WTC11 (cell line): ENCODE measurements at regions not wholly inside any gene's neighbourhood (a gene's known extent, or its start where the extent isn't known, plus 50 kb on each side); places are given as distances from the start of the nearest gene placed in this dataset.

ENCODE experiments used
- ATAC-seq: fragments of 200-7000 bp; cut with Tn5 transposase; 2 replicates; pipeline ENCODE4 v1.10.0; 2021; ENCODE audit warnings: mild to moderate bottlenecking, moderate library complexity
- CTCF ChIA-PET: fragments of 300-600 bp; sonication (Branson Sonifier 250); formaldehyde crosslinking; loops from one replicate; lab custom pipeline; 2021; ENCODE audit warnings: antibody characterized with exemption; lab: Charles Lee
- POLR2A ChIA-PET: fragments of 350-600 bp; sonication (Branson Sonifier 250); formaldehyde crosslinking; loops from one replicate; lab custom pipeline; 2021; ENCODE audit warnings: antibody characterized with exemption; lab: Charles Lee
- DNase-seq: peaks from one replicate; pipeline ENCODE4 v3.0.0; 2021; ENCODE audit warnings: low spot score
- H3K27ac Mint-ChIP-seq: 2 replicates; pipeline ENCODE4 v1.8.0; 2021; ENCODE audit warnings: mixed read lengths
- H3K27me3 Mint-ChIP-seq: 2 replicates; pipeline ENCODE4 v1.8.0; 2021; ENCODE audit warnings: low read depth, mild to moderate bottlenecking, moderate library complexity, mixed read lengths
- H3K36me3 Mint-ChIP-seq: 2 replicates; pipeline ENCODE4 v1.8.0; 2021; ENCODE audit warnings: mixed read lengths
- H3K4me1 Mint-ChIP-seq: 2 replicates; pipeline ENCODE4 v1.8.0; 2022; ENCODE audit warnings: mixed read lengths
- H3K4me3 Mint-ChIP-seq: 2 replicates; pipeline ENCODE4 v1.8.0; 2021; ENCODE audit warnings: mild to moderate bottlenecking, moderate library complexity, mixed read lengths
- H3K9me3 Mint-ChIP-seq: 2 replicates; pipeline ENCODE4 v1.8.0; 2021; ENCODE audit warnings: mixed read lengths
- CBFB ChIP-seq: sonication (generic); formaldehyde crosslinking; IDR thresholded peaks from 2 replicates; pipeline ENCODE4 v1.8.1; 2022; ENCODE audit warnings: mild to moderate bottlenecking, low read depth, missing genetic modification reagents
- ELF4 ChIP-seq: sonication (generic); formaldehyde crosslinking; IDR thresholded peaks from 2 replicates; pipeline ENCODE4 v1.8.1; 2022; ENCODE audit warnings: low read depth, mild to moderate bottlenecking, moderate library complexity, missing genetic modification reagents
- ESRRA ChIP-seq: sonication (generic); formaldehyde crosslinking; IDR thresholded peaks from 2 replicates; pipeline ENCODE4 v1.8.1; 2022; ENCODE audit warnings: mild to moderate bottlenecking, missing genetic modification reagents, borderline replicate concordance
- FOXJ3 ChIP-seq: sonication (generic); formaldehyde crosslinking; IDR thresholded peaks from 2 replicates; pipeline ENCODE4 v1.9.0; 2021; ENCODE audit warnings: missing genetic modification reagents, mild to moderate bottlenecking, borderline replicate concordance
- FOXK1 ChIP-seq: sonication (generic); formaldehyde crosslinking; IDR thresholded peaks from 2 replicates; pipeline ENCODE4 v1.8.0; 2022; ENCODE audit warnings: mild to moderate bottlenecking, moderate library complexity, missing genetic modification reagents
- JAZF1 ChIP-seq: fragments of 250-450 bp; sonication (Bioruptor Pico); IDR thresholded peaks from 2 replicates; pipeline ENCODE4 v1.9.0; 2021; ENCODE audit warnings: moderate library complexity, mild to moderate bottlenecking, inconsistent platforms
- NR2C2 ChIP-seq: sonication (generic); formaldehyde crosslinking; IDR thresholded peaks from 2 replicates; pipeline ENCODE4 v1.8.0; 2022; ENCODE audit warnings: mild to moderate bottlenecking, missing genetic modification reagents
- RORB ChIP-seq: fragments of 250-450 bp; sonication (Bioruptor Pico); IDR thresholded peaks from 2 replicates; pipeline ENCODE4 v1.9.0; 2021; ENCODE audit warnings: mild to moderate bottlenecking
- SMAD4 ChIP-seq: sonication (generic); formaldehyde crosslinking; IDR thresholded peaks from 2 replicates; pipeline ENCODE4 v1.8.0; 2022; ENCODE audit warnings: mild to moderate bottlenecking, missing genetic modification reagents
- SOX15 ChIP-seq: fragments of 250-450 bp; sonication (Bioruptor Pico); IDR thresholded peaks from 2 replicates; pipeline ENCODE4 v1.9.0; 2021; ENCODE audit warnings: mild to moderate bottlenecking
- TCF7 ChIP-seq: sonication (generic); formaldehyde crosslinking; IDR thresholded peaks from 2 replicates; pipeline ENCODE4 v1.8.0; 2022; ENCODE audit warnings: mild to moderate bottlenecking, low read depth, missing genetic modification reagents, moderate library complexity
- TEAD4 ChIP-seq: sonication (generic); formaldehyde crosslinking; IDR thresholded peaks from 2 replicates; pipeline ENCODE4 v1.8.0; 2022; ENCODE audit warnings: mild to moderate bottlenecking, missing genetic modification reagents
- ZBTB21 ChIP-seq: sonication (generic); formaldehyde crosslinking; IDR thresholded peaks from 2 replicates; pipeline ENCODE4 v1.8.1; 2023; ENCODE audit warnings: mild to moderate bottlenecking, missing genetic modification reagents, borderline replicate concordance
- ZNF138 ChIP-seq: sonication (generic); formaldehyde crosslinking; conservative IDR thresholded peaks from 2 replicates; pipeline ENCODE4 v1.8.1; 2022; ENCODE audit warnings: mild to moderate bottlenecking, moderate library complexity, missing genetic modification reagents
- ZNF219 ChIP-seq: sonication (generic); formaldehyde crosslinking; IDR thresholded peaks from 2 replicates; pipeline ENCODE4 v1.8.0; 2023; ENCODE audit warnings: missing genetic modification reagents, mild to moderate bottlenecking, borderline replicate concordance
- ZNF263 ChIP-seq: sonication (generic); formaldehyde crosslinking; IDR thresholded peaks from 2 replicates; pipeline ENCODE4 v1.8.1; 2022; ENCODE audit warnings: low read depth, mild to moderate bottlenecking, moderate library complexity, missing genetic modification reagents
- ZNF317 ChIP-seq: sonication (generic); formaldehyde crosslinking; IDR thresholded peaks from 2 replicates; pipeline ENCODE4 v1.8.1; 2023; ENCODE audit warnings: low read depth, mild to moderate bottlenecking, moderate library complexity, missing genetic modification reagents, borderline replicate concordance
- ZNF671 ChIP-seq: fragments of 250-450 bp; sonication (Bioruptor Pico); IDR thresholded peaks from 2 replicates; pipeline ENCODE4 v1.8.0; 2021; ENCODE audit warnings: mild to moderate bottlenecking
- TF ChIP-seq, protein P1 (sequence below): sonication (generic); formaldehyde crosslinking; IDR thresholded peaks from 2 replicates; pipeline ENCODE4 v1.8.1; 2023; ENCODE audit warnings: mild to moderate bottlenecking, missing genetic modification reagents, moderate library complexity
- TF ChIP-seq, protein P2 (sequence below): sonication (generic); formaldehyde crosslinking; IDR thresholded peaks from 2 replicates; pipeline ENCODE4 v1.8.1; 2023; ENCODE audit warnings: mild to moderate bottlenecking, moderate library complexity, missing genetic modification reagents
- TF ChIP-seq, protein P3 (sequence below): sonication (generic); formaldehyde crosslinking; IDR thresholded peaks from 2 replicates; pipeline ENCODE4 v1.8.0; 2023; ENCODE audit warnings: missing genetic modification reagents
- TF ChIP-seq, protein P4 (sequence below): fragments of 250-450 bp; sonication (Bioruptor Pico); IDR thresholded peaks from 2 replicates; pipeline ENCODE4 v2.1.2; 2022; ENCODE audit warnings: mild to moderate bottlenecking, moderate library complexity

DNA sequence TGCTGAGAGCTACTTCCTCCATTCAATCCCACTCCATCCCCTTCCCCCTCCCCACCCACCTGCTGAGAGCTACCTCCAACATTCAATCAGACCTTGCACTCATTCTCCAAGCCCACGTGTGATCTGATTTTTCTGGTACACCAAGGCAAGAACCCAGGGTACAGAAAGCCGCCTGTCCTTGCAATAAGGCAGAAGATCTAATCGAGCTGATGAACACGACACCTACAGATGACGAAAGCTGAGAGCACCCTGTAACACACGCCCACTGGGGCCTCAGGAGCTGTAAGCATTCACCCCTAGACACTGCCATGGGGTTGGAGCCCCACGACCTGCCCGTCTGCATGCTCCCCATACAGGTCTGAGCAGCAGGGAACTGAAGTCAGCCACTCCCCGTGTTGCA lies 58.3 kb downstream of the TRIML1 start:
- POLR2A ChIA-PET, result interaction anchor here (0.7 kb wide), 1 partner anchor 86 kb away, joined by 8 read pairs; no protein-coding TSS in a partner anchor

DNA sequence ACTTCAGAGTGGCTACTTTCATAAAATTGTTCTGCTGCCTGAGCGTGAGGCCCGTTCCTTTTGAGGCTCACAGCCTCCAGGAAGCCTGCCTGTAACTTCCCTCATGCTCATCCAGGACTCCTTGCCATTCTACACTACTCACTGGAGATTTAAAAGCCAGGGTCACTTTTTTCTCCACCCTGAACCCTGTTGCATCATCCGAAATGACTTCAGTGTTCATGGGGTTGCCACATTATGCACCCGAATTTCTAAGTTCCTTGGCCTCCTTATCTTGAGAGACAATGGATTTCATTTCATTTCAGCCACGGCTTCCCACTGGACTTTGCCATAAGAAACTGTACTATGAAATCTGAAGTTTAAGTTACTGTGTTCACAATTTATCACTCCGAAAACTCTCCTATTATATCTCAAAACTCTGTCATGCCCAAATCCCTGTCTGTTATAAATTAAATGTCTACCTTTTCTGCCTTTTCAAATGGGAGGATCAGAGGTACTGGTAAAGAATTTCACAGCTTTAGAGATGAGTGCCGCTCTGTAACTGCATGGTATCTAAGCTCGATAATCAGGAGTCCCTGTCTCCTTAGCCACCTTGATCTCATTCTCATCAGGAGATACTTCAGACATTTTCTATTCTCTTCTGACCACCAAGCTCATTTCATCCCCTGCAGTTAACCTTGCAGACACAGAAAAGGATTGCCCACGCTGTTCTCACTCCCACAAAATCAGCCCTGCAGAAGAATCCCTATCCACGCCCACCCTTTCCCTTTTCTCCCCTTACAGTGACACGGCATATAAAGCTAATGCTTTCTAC lies 59.9 kb downstream of the TRIML1 start:
- no peak overlapping the region for H3K27ac Mint-ChIP-seq
- TF ChIP-seq, protein P1, sequence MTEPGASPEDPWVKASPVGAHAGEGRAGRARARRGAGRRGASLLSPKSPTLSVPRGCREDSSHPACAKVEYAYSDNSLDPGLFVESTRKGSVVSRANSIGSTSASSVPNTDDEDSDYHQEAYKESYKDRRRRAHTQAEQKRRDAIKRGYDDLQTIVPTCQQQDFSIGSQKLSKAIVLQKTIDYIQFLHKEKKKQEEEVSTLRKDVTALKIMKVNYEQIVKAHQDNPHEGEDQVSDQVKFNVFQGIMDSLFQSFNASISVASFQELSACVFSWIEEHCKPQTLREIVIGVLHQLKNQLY (CRISPR knock-in tag), result no peak
- TF ChIP-seq CBFB (CRISPR knock-in tag) (no peak), ESRRA (CRISPR knock-in tag) (no peak), TEAD4 (no peak), ZNF263 (no peak), RORB (CRISPR knock-in tag) (no peak), SOX15 (CRISPR knock-in tag) (no peak), ZBTB21 (CRISPR knock-in tag) (no peak), SMAD4 (CRISPR knock-in tag) (no peak), NR2C2 (no peak), ZNF671 (CRISPR knock-in tag) (no peak), FOXK1 (CRISPR knock-in tag) (no peak)
- TF ChIP-seq, protein P2, sequence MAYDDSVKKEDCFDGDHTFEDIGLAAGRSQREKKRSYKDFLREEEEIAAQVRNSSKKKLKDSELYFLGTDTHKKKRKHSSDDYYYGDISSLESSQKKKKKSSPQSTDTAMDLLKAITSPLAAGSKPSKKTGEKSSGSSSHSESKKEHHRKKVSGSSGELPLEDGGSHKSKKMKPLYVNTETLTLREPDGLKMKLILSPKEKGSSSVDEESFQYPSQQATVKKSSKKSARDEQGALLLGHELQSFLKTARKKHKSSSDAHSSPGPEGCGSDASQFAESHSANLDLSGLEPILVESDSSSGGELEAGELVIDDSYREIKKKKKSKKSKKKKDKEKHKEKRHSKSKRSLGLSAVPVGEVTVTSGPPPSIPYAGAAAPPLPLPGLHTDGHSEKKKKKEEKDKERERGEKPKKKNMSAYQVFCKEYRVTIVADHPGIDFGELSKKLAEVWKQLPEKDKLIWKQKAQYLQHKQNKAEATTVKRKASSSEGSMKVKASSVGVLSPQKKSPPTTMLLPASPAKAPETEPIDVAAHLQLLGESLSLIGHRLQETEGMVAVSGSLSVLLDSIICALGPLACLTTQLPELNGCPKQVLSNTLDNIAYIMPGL (CRISPR knock-in tag), result no peak
- TF ChIP-seq, all 79 proteins: peak for 0
- POLR2A ChIA-PET, result interaction anchor here (0.5 kb wide), 1 partner anchor 14 kb away, joined by 3 read pairs; no protein-coding TSS in a partner anchor

More for the DNA sequence above, 58.3 kb downstream of the TRIML1 start:
- H3K27ac Mint-ChIP-seq, result no peak overlapping the region
- ATAC-seq, result no peak
- DNase-seq, result no peak
- TF ChIP-seq ELF4 (CRISPR knock-in tag) (no peak), SMAD4 (CRISPR knock-in tag) (no peak), ZNF138 (CRISPR knock-in tag) (no peak), ZNF219 (CRISPR knock-in tag) (no peak), ZNF263 (no peak), ZNF317 (CRISPR knock-in tag) (no peak), TCF7 (CRISPR knock-in tag) (no peak)
- TF ChIP-seq, protein P3, sequence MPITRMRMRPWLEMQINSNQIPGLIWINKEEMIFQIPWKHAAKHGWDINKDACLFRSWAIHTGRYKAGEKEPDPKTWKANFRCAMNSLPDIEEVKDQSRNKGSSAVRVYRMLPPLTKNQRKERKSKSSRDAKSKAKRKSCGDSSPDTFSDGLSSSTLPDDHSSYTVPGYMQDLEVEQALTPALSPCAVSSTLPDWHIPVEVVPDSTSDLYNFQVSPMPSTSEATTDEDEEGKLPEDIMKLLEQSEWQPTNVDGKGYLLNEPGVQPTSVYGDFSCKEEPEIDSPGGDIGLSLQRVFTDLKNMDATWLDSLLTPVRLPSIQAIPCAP (CRISPR knock-in tag), result no peak
- peaks cover 10% of the 10 kb centered on the region; the same call in 1 of the 2 replicates for H3K9me3 Mint-ChIP-seq
- CTCF ChIA-PET, result no interaction called here
- no peaks in the 10 kb centered on the region; the same call in 1 of the 2 replicates for H3K27me3 Mint-ChIP-seq
- H3K4me1 Mint-ChIP-seq, result peaks cover 30% of the 10 kb centered on the region
- H3K36me3 Mint-ChIP-seq, result peaks cover 7% of the 10 kb centered on the region
- no peak overlapping the region for H3K4me3 Mint-ChIP-seq

DNA sequence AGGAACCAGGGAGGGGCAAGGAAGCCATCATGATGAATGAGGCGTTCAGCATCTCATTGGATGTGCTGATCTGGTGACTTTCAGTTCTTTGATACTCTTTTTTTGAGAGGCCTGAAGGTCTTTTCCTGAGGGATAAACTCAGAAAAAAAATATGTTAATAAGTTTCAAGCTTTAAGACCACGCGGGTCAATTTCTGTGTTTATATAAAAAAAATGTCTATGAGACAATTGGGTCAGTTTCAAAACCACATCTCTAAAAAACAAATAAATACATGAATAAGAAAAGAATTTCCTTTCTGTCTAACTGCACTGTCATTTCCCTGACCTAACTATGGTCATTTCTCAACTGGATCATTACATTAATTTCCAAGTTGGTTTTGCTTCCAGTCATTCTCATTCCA lies 62.6 kb downstream of the TRIML1 start:
- TF ChIP-seq JAZF1 (CRISPR knock-in tag) (no peak), FOXJ3 (no peak)
- TF ChIP-seq, protein P3 (CRISPR knock-in tag), result no peak
- TF ChIP-seq, protein P4, sequence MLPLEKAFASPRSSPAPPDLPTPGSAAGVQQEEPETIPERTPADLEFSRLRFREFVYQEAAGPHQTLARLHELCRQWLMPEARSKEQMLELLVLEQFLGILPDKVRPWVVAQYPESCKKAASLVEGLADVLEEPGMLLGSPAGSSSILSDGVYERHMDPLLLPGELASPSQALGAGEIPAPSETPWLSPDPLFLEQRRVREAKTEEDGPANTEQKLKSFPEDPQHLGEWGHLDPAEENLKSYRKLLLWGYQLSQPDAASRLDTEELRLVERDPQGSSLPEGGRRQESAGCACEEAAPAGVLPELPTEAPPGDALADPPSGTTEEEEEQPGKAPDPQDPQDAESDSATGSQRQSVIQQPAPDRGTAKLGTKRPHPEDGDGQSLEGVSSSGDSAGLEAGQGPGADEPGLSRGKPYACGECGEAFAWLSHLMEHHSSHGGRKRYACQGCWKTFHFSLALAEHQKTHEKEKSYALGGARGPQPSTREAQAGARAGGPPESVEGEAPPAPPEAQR, result no peak
- TF ChIP-seq, all 79 proteins: peak for 0
- Mint-ChIP-seq H3K27me3 (no peaks in the 10 kb centered on the region), H3K4me3 (no peak overlapping the region), H3K36me3 (peaks cover 5% of the 10 kb centered on the region; the same call in 1 of the 2 replicates), H3K27ac (no peak overlapping the region), H3K4me1 (peaks cover 15% of the 10 kb centered on the region), H3K9me3 (peaks cover 10% of the 10 kb centered on the region; the same call in 1 of the 2 replicates)
- ATAC-seq, result no peak
- ChIA-PET POLR2A (no interaction called here), CTCF (no interaction called here)
- DNase-seq, result no peak

More for the DNA sequence above, 59.9 kb downstream of the TRIML1 start:
- H3K36me3 Mint-ChIP-seq, result peaks cover 7% of the 10 kb centered on the region
- H3K4me1 Mint-ChIP-seq, result peaks cover 30% of the 10 kb centered on the region
- DNase-seq (no peak), ATAC-seq (no peak; the same call in 1 of the 2 replicates)
- H3K9me3 Mint-ChIP-seq, result peaks cover 10% of the 10 kb centered on the region; the same call in 1 of the 2 replicates
- no peak overlapping the region for H3K4me3 Mint-ChIP-seq
- H3K27me3 Mint-ChIP-seq, result no peaks in the 10 kb centered on the region; the same call in 1 of the 2 replicates
- CTCF ChIA-PET, result no interaction called here
